Calu3 (cell line): ENCODE measurements at regions not wholly inside any gene's neighbourhood (a gene's known extent, or its start where the extent isn't known, plus 50 kb on each side); places are given as distances from the start of the nearest gene placed in this dataset.

Experiments
- BruUV-seq: library from RNA; stranded (reverse); fragments of 400-500 nt; replicated peaks from 2 replicates; lab custom pipeline; 2021; lab: Mats Ljungman, UMichigan
- CTCF ChIA-PET: fragments of 300-600 bp; sonication (Branson Sonifier 250); formaldehyde crosslinking; loops from one replicate; lab custom pipeline; 2022; ENCODE audit warnings: antibody characterized with exemption; lab: Charles Lee
- DNase-seq: peaks from one replicate; pipeline ENCODE4 v3.0.0; 2022
- H3K27ac Mint-ChIP-seq: one replicate; pipeline ENCODE4 v1.8.0; 2022; ENCODE audit warnings: mixed read lengths; ENCODE audit not compliant: unreplicated experiment
- H3K27me3 Mint-ChIP-seq: one replicate; pipeline ENCODE4 v1.8.0; 2022; ENCODE audit warnings: mixed read lengths; ENCODE audit not compliant: unreplicated experiment
- H3K36me3 Mint-ChIP-seq: one replicate; pipeline ENCODE4 v1.8.0; 2022; ENCODE audit warnings: mild to moderate bottlenecking, moderate library complexity, mixed read lengths; ENCODE audit not compliant: insufficient read depth, unreplicated experiment
- H3K4me1 Mint-ChIP-seq: one replicate; pipeline ENCODE4 v1.8.0; 2022; ENCODE audit warnings: mild to moderate bottlenecking, low read depth, mixed read lengths; ENCODE audit not compliant: unreplicated experiment
- H3K4me3 Mint-ChIP-seq: one replicate; pipeline ENCODE4 v1.8.0; 2022; ENCODE audit warnings: mild to moderate bottlenecking, low read depth, moderate library complexity, mixed read lengths; ENCODE audit not compliant: unreplicated experiment
- H3K9me3 Mint-ChIP-seq: one replicate; pipeline ENCODE4 v1.8.0; 2022; ENCODE audit warnings: low read depth, mixed read lengths; ENCODE audit not compliant: unreplicated experiment
- CTCF ChIP-seq: fragments of 200-600 bp; IDR thresholded peaks from one replicate; pipeline ENCODE4 v1.8.0; 2022; ENCODE audit warnings: antibody characterized with exemption; ENCODE audit not compliant: unreplicated experiment
- intact Hi-C: fragments of 100-400 bp; cut with micrococcal nuclease; formaldehyde crosslinking; loops from one replicate; pipeline ENCODE4 v1.10.0; 2022; ENCODE audit not compliant: unreplicated experiment

GRCh38 chr4:163680386-163681098, 186.1 kb downstream of the TMA16 start:
- no TSS peak for BruUV-seq
- no peak overlapping the region for H3K4me3 Mint-ChIP-seq
- no peak for DNase-seq
- no peaks in the 10 kb centered on the region for H3K9me3 Mint-ChIP-seq
- no peaks in the 10 kb centered on the region for H3K4me1 Mint-ChIP-seq
- intact Hi-C loops = loop anchor here (1.0 kb wide), 1 partner anchor 125 kb away; no protein-coding TSS in a partner anchor
- TF ChIP-seq CTCF = no peak
- H3K27me3 Mint-ChIP-seq = no peaks in the 10 kb centered on the region
- CTCF ChIA-PET = interaction anchor here (0.7 to 1.0 kb wide), 2 partner anchors 10 to 130 kb away, joined by 4 to 10 read pairs; no protein-coding TSS in a partner anchor
- H3K36me3 Mint-ChIP-seq = no peaks in the 10 kb centered on the region
- no peak overlapping the region for H3K27ac Mint-ChIP-seq

DNA sequence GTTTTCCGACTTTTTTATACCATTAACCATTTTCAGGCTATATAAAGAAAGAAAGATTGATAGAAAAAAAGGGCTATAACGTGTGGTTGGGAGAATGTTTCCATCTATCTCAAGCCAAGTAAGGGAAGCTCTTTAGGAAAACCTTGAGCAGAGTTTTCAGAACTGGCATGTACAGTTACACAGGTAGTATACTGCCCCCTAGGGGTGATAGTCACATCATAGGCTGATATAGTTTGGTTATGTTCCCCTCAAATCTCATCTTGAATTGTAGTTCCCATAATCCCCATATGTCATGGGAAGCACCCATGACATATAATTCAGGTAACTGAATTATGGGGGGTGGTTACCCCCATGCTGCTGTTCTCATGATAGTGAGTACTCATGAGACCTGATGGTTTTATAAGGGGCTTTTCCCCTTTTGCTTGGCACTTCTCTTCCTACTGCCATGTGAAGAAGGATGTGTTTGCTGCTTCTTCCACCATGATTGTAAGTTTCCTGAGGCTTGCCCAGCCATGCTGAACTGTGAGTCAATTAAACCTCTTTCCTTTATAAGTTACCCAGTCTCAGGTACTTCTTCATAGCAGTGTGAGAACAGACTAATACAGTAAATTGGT, 186.8 kb downstream of the TMA16 start:
- no peaks in the 10 kb centered on the region for H3K27me3 Mint-ChIP-seq
- no peak overlapping the region for H3K27ac Mint-ChIP-seq
- peak; percentile 26 for DNase-seq
- TF ChIP-seq CTCF = peak; percentile 24
- intact Hi-C loops = loop anchor here (1.0 kb wide), 1 partner anchor 126 kb away; no protein-coding TSS in a partner anchor
- CTCF ChIA-PET = interaction anchor here (0.7 to 1.0 kb wide), 2 partner anchors 11 to 131 kb away, joined by 4 to 10 read pairs; no protein-coding TSS in a partner anchor
- no peaks in the 10 kb centered on the region for H3K9me3 Mint-ChIP-seq
- H3K4me3 Mint-ChIP-seq = no peak overlapping the region
- no peaks in the 10 kb centered on the region for H3K36me3 Mint-ChIP-seq
- no TSS peak for BruUV-seq
- H3K4me1 Mint-ChIP-seq = no peaks in the 10 kb centered on the region

DNA sequence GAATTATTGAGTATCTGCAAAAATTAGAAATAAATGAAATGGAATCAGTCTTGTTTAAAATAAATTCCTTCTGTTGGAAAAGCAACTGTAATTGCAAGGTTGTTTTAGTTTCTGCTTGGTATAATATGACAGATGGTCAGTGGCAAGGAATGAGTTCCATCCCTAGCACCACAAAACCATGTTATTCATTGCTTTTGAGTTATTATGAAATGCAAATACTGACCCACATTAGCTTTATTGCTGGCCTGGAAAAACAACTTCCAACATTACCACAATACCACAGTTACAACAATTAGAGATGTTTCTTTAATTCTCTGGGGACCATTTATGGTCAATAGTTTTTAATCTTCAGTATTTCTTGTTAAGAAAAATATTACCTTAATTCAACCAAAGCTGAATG, 194.4 kb downstream of the TMA16 start:
- H3K4me3 Mint-ChIP-seq = no peak overlapping the region
- BruUV-seq = no TSS peak
- intact Hi-C loops = no loop called here
- no peak overlapping the region for H3K27ac Mint-ChIP-seq
- CTCF ChIA-PET = no interaction called here
- H3K9me3 Mint-ChIP-seq = no peaks in the 10 kb centered on the region
- peaks cover 4% of the 10 kb centered on the region for H3K4me1 Mint-ChIP-seq
- no peaks in the 10 kb centered on the region for H3K27me3 Mint-ChIP-seq
- no peak for TF ChIP-seq CTCF
- no peaks in the 10 kb centered on the region for H3K36me3 Mint-ChIP-seq
- DNase-seq = no peak

GRCh38 chr4:163693211-163693610, 198.7 kb downstream of the TMA16 start:
- CTCF ChIA-PET = no interaction called here
- Mint-ChIP-seq H3K36me3 (no peaks in the 10 kb centered on the region), H3K9me3 (no peaks in the 10 kb centered on the region), H3K4me1 (peaks cover 11% of the 10 kb centered on the region), H3K4me3 (no peak overlapping the region), H3K27me3 (no peaks in the 10 kb centered on the region), H3K27ac (no peak overlapping the region)
- DNase-seq = no peak
- no TSS peak for BruUV-seq
- intact Hi-C loops = no loop called here
- TF ChIP-seq CTCF = no peak
